HUES64 (cell line): ENCODE measurements at regions not wholly inside any gene's neighbourhood (a gene's known extent, or its start where the extent isn't known, plus 50 kb on each side); places are given as distances from the start of the nearest gene placed in this dataset.

ENCODE experiments used
- H3K27ac ChIP-seq: 2 replicates; pipeline ENCODE4 v1.7.0; 2013; ENCODE audit warnings: low read depth, low read length, inconsistent platforms
- H3K27me3 ChIP-seq: 2 replicates; pipeline ENCODE4 v1.6.1; 2013; ENCODE audit warnings: mild to moderate bottlenecking, low read length; ENCODE audit not compliant: insufficient read depth
- H3K36me3 ChIP-seq: 2 replicates; pipeline ENCODE4 v1.6.1; 2013; ENCODE audit warnings: mild to moderate bottlenecking, low read length; ENCODE audit not compliant: insufficient read depth
- H3K4me1 ChIP-seq: 2 replicates; pipeline ENCODE4 v1.6.1; 2013; ENCODE audit warnings: mild to moderate bottlenecking, low read length, moderate library complexity; ENCODE audit not compliant: insufficient read depth
- H3K4me3 ChIP-seq: 2 replicates; pipeline ENCODE4 v1.5.1; 2013; ENCODE audit warnings: mild to moderate bottlenecking, low read length, moderate library complexity
- H3K9ac ChIP-seq: 2 replicates; pipeline ENCODE4 v1.6.1; 2013; ENCODE audit warnings: mild to moderate bottlenecking, low read depth, low read length
- H3K9me3 ChIP-seq: 2 replicates; pipeline ENCODE4 v1.6.1; 2013; ENCODE audit warnings: low read depth, low read length; ENCODE audit not compliant: insufficient read depth
- WGBS: fragments of 150-250, 120-280 bp; methylation state at CpG from one replicate; pipeline ENCODE4 v1.1.7; 2013; ENCODE audit warnings: missing lambda C conversion rate; 5-methylcytosine and 5-hydroxymethylcytosine counted together

GRCh38 chr4:153117554-153117953 lies 86.7 kb upstream of the TRIM2 start:
- 0 out of 2 replicates have a peak, but pooled peaks cover 5% of the 10 kb centered on the region for H3K4me1 ChIP-seq
- no peak overlapping the region for H3K27ac ChIP-seq
- H3K36me3 ChIP-seq: no peaks in the 10 kb centered on the region
- H3K9ac ChIP-seq: no peak overlapping the region
- no peaks in the 10 kb centered on the region for H3K27me3 ChIP-seq
- 88% methylated on average over 4 of the region's 5 CpGs for WGBS
- no peaks in the 10 kb centered on the region for H3K9me3 ChIP-seq
- no peak overlapping the region for H3K4me3 ChIP-seq

GRCh38 chr4:153119626-153120025 lies 84.6 kb upstream of the TRIM2 start:
- H3K36me3 ChIP-seq: no peaks in the 10 kb centered on the region
- 98% methylated on average over 2 of the region's 2 CpGs for WGBS
- 0 out of 2 replicates have a peak, but pooled peaks cover 5% of the 10 kb centered on the region for H3K4me1 ChIP-seq

GRCh38 chr4:153120235-153120634 lies 84.0 kb upstream of the TRIM2 start:
- no peaks in the 10 kb centered on the region for H3K36me3 ChIP-seq
- no peak overlapping the region for H3K9ac ChIP-seq
- H3K4me3 ChIP-seq: no peak overlapping the region
- H3K27me3 ChIP-seq: no peaks in the 10 kb centered on the region
- WGBS: 81% methylated on average over 2 of the region's 2 CpGs
- H3K4me1 ChIP-seq: 0 out of 2 replicates have a peak, but pooled peaks cover 5% of the 10 kb centered on the region
- H3K27ac ChIP-seq: no peak overlapping the region
- no peaks in the 10 kb centered on the region for H3K9me3 ChIP-seq

More at GRCh38 chr4:153119626-153120025, 84.6 kb upstream of the TRIM2 start:
- no peaks in the 10 kb centered on the region for H3K9me3 ChIP-seq
- H3K27ac ChIP-seq: no peak overlapping the region
- H3K4me3 ChIP-seq: no peak overlapping the region
- no peaks in the 10 kb centered on the region for H3K27me3 ChIP-seq
- H3K9ac ChIP-seq: no peak overlapping the region

- no peaks in the 10 kb centered on the region for H3K27me3 ChIP-seq
- H3K27ac ChIP-seq: no peak overlapping the region
- no peak overlapping the region for H3K9ac ChIP-seq
- H3K9me3 ChIP-seq: no peaks in the 10 kb centered on the region
- 96% methylated on average over 6 of the region's 6 CpGs for WGBS
- no peak overlapping the region for H3K4me3 ChIP-seq
- no peaks in the 10 kb centered on the region for H3K36me3 ChIP-seq
- H3K4me1 ChIP-seq: peaks cover 17% of the 10 kb centered on the region
These were observed 81.4 kb upstream of the TRIM2 start for GRCh38 chr4:153122855-153123254.

- H3K9me3 ChIP-seq: no peaks in the 10 kb centered on the region
- peaks cover 17% of the 10 kb centered on the region for H3K4me1 ChIP-seq
These were observed 78.1 kb upstream of the TRIM2 start for GRCh38 chr4:153126137-153126536.

GRCh38 chr4:153127760-153128494 lies 76.3 kb upstream of the TRIM2 start:
- WGBS: 25% methylated on average over 17 of the region's 18 CpGs
- no peaks in the 10 kb centered on the region for H3K36me3 ChIP-seq
- peak overlapping the region; percentile 45 for H3K4me3 ChIP-seq
- H3K27me3 ChIP-seq: no peaks in the 10 kb centered on the region
- H3K9me3 ChIP-seq: no peaks in the 10 kb centered on the region
- peak overlapping the region; percentile 71 for H3K9ac ChIP-seq
- peaks cover 17% of the 10 kb centered on the region for H3K4me1 ChIP-seq
- H3K27ac ChIP-seq: peak overlapping the region; percentile 75

More at GRCh38 chr4:153126137-153126536, 78.1 kb upstream of the TRIM2 start:
- H3K4me3 ChIP-seq: no peak overlapping the region
- no peaks in the 10 kb centered on the region for H3K27me3 ChIP-seq
- H3K9ac ChIP-seq: no peak overlapping the region
- H3K36me3 ChIP-seq: no peaks in the 10 kb centered on the region
- WGBS: 88% methylated on average over 4 of the region's 4 CpGs
- H3K27ac ChIP-seq: no peak overlapping the region

GRCh38 chr4:153131596-153131995 lies 72.6 kb upstream of the TRIM2 start:
- Histone ChIP-seq H3K9me3 (no peaks in the 10 kb centered on the region), H3K27ac (no peak overlapping the region), H3K36me3 (no peaks in the 10 kb centered on the region), H3K27me3 (no peaks in the 10 kb centered on the region), H3K4me3 (no peak overlapping the region), H3K9ac (no peak overlapping the region), H3K4me1 (peaks cover 12% of the 10 kb centered on the region)
- 89% methylated on average over 3 of the region's 7 CpGs for WGBS

GRCh38 chr4:153137159-153137558 lies 67.1 kb upstream of the TRIM2 start:
- Histone ChIP-seq H3K27me3 (no peaks in the 10 kb centered on the region), H3K36me3 (no peaks in the 10 kb centered on the region), H3K27ac (no peak overlapping the region), H3K9me3 (no peaks in the 10 kb centered on the region), H3K4me1 (no peaks in the 10 kb centered on the region), H3K9ac (no peak overlapping the region), H3K4me3 (no peak overlapping the region)
- whole genome bisulfite sequencing: 69% methylated on average over 6 of the region's 6 CpGs

- Histone ChIP-seq H3K4me3 (no peak overlapping the region), H3K9me3 (no peaks in the 10 kb centered on the region), H3K36me3 (no peaks in the 10 kb centered on the region), H3K9ac (no peak overlapping the region), H3K4me1 (no peaks in the 10 kb centered on the region), H3K27me3 (no peaks in the 10 kb centered on the region), H3K27ac (no peak overlapping the region)
- 90% methylated on average over 8 of the region's 8 CpGs for WGBS
These were observed 66.3 kb upstream of the TRIM2 start for GRCh38 chr4:153137677-153138630.

- Histone ChIP-seq H3K9me3 (no peaks in the 10 kb centered on the region), H3K9ac (no peak overlapping the region), H3K4me1 (no peaks in the 10 kb centered on the region), H3K36me3 (no peaks in the 10 kb centered on the region), H3K27me3 (no peaks in the 10 kb centered on the region), H3K27ac (no peak overlapping the region), H3K4me3 (no peak overlapping the region)
- 94% methylated on average over 5 of the region's 5 CpGs for WGBS
These were observed 65.5 kb upstream of the TRIM2 start for GRCh38 chr4:153138736-153139135.

GRCh38 chr4:153140294-153140693 lies 63.9 kb upstream of the TRIM2 start:
- 94% methylated on average over 3 of the region's 5 CpGs for WGBS

More at GRCh38 chr4:153140294-153140693, 63.9 kb upstream of the TRIM2 start:
- Histone ChIP-seq H3K27me3 (no peaks in the 10 kb centered on the region), H3K9me3 (no peaks in the 10 kb centered on the region), H3K27ac (no peak overlapping the region), H3K4me3 (no peak overlapping the region), H3K36me3 (no peaks in the 10 kb centered on the region), H3K4me1 (no peaks in the 10 kb centered on the region), H3K9ac (no peak overlapping the region)
